IMR-90 (cell line): ENCODE measurements at regions not wholly inside any gene's neighbourhood (a gene's known extent, or its start where the extent isn't known, plus 50 kb on each side); places are given as distances from the start of the nearest gene placed in this dataset.

Experiments
- ATAC-seq: fragments of 200-7000 bp; cut with Tn5 transposase; 2 replicates; pipeline ENCODE4 v1.9.1; 2020; ENCODE audit warnings: low read depth, mild to moderate bottlenecking, moderate library complexity
- BruUV-seq: library from RNA; stranded (reverse); fragments of 400-500 nt; replicated peaks from 2 replicates; lab custom pipeline; 2021; lab: Mats Ljungman, UMichigan
- CTCF ChIA-PET: fragments of 300-600 bp; formaldehyde crosslinking; extraction: SDS; loops from one replicate; lab custom pipeline; 2021; ENCODE audit warnings: antibody characterized with exemption; lab: Yijun Ruan, JAX
- POLR2A ChIA-PET: fragments of 300-600 bp; sonication (Branson Sonifier 250); formaldehyde crosslinking; loops from one replicate; lab custom pipeline; 2022; ENCODE audit warnings: antibody characterized with exemption; ENCODE audit not compliant: unreplicated experiment; lab: Charles Lee
- DNase-seq: peaks from one replicate; pipeline ENCODE4 v3.0.0; 2013
- H2AFZ ChIP-seq: replicated peaks from 2 replicates; pipeline ENCODE3; 2013; ENCODE audit warnings: low read length, mild to moderate bottlenecking; ENCODE audit not compliant: poor library complexity
- H2AK5ac ChIP-seq: 2 replicates; pipeline ENCODE4 v1.6.1; 2013; ENCODE audit warnings: low read depth, low read length, inconsistent platforms
- H2AK9ac ChIP-seq: replicated peaks from 2 replicates; pipeline ENCODE3; 2013; ENCODE audit warnings: mild to moderate bottlenecking, low read depth, low read length, moderate library complexity; ENCODE audit not compliant: poor library complexity
- H2BK120ac ChIP-seq: 2 replicates; pipeline ENCODE4 v1.6.1; 2013; ENCODE audit warnings: low read depth, low read length, inconsistent platforms
- H2BK15ac ChIP-seq: 3 replicates; pipeline ENCODE4 v1.6.1; 2013; ENCODE audit warnings: low read depth, low read length, inconsistent platforms
- H2BK20ac ChIP-seq: 2 replicates; pipeline ENCODE4 v1.6.1; 2013; ENCODE audit warnings: low read depth, mild to moderate bottlenecking, inconsistent platforms, low read length, moderate library complexity
- H2BK5ac ChIP-seq: 2 replicates; pipeline ENCODE4 v1.6.1; 2013; ENCODE audit warnings: mild to moderate bottlenecking, low read depth, low read length, inconsistent platforms; ENCODE audit not compliant: poor library complexity, severe bottlenecking
- H3K14ac ChIP-seq: replicated peaks from 2 replicates; pipeline ENCODE4 v1.6.1; 2013; ENCODE audit warnings: low read depth, low read length, inconsistent platforms
- H3K18ac ChIP-seq: 2 replicates; pipeline ENCODE4 v1.6.1; 2013; ENCODE audit warnings: low read depth, low read length, control low read depth
- H3K23ac ChIP-seq: 2 replicates; pipeline ENCODE4 v1.6.1; 2013; ENCODE audit warnings: low read depth, low read length, inconsistent platforms
- H3K27ac ChIP-seq: 2 replicates; pipeline ENCODE4 v1.5.1; 2013; ENCODE audit warnings: mild to moderate bottlenecking, control low read depth, low read length; ENCODE audit not compliant: insufficient read depth
- H3K27me3 ChIP-seq: 2 replicates; pipeline ENCODE4 v1.6.1; 2013; ENCODE audit warnings: low read length; ENCODE audit not compliant: control insufficient read depth, insufficient read depth
- H3K36me3 ChIP-seq: 2 replicates; pipeline ENCODE4 v1.6.1; 2013; ENCODE audit warnings: low read length, mixed read lengths; ENCODE audit not compliant: control insufficient read depth, insufficient read depth
- H3K4ac ChIP-seq: 2 replicates; pipeline ENCODE4 v1.6.1; 2013; ENCODE audit warnings: low read depth, low read length, inconsistent platforms
- H3K4me1 ChIP-seq: 2 replicates; pipeline ENCODE4 v1.6.1; 2013; ENCODE audit warnings: low read length, mixed read lengths; ENCODE audit not compliant: control insufficient read depth, insufficient read depth
- H3K4me2 ChIP-seq: 2 replicates; pipeline ENCODE4 v1.6.1; 2013; ENCODE audit warnings: low read depth, mild to moderate bottlenecking, control low read depth, low read length, moderate library complexity
- H3K4me3 ChIP-seq: 2 replicates; pipeline ENCODE4 v1.5.1; 2013; ENCODE audit warnings: low read depth, mild to moderate bottlenecking, control low read depth, low read length, moderate library complexity; ENCODE audit not compliant: insufficient read depth
- H3K56ac ChIP-seq: 2 replicates; pipeline ENCODE4 v1.6.1; 2013; ENCODE audit warnings: low read length, inconsistent platforms; ENCODE audit not compliant: insufficient read depth; ENCODE audit errors: extremely low read depth
- H3K79me1 ChIP-seq, 2 experiments: 2 replicates each; pipeline ENCODE4 v1.6.1; 2013; ENCODE audit warnings: low read length in 2 of 2, inconsistent platforms in 1 of 2, low read depth in 1 of 2
- H3K9ac ChIP-seq: 2 replicates; pipeline ENCODE4 v1.6.1; 2013; ENCODE audit warnings: low read depth, low read length, control low read depth
- H3K9me1 ChIP-seq: 2 replicates; pipeline ENCODE4 v1.6.1; 2013; ENCODE audit warnings: low read length, inconsistent platforms; ENCODE audit not compliant: insufficient read depth
- H3K9me3 ChIP-seq: 2 replicates; pipeline ENCODE4 v1.6.1; 2013; ENCODE audit warnings: low read length; ENCODE audit not compliant: control insufficient read depth, insufficient read depth
- H4K20me1 ChIP-seq: 2 replicates; pipeline ENCODE4 v1.6.1; 2013; ENCODE audit warnings: low read length, inconsistent platforms; ENCODE audit not compliant: insufficient read depth
- H4K5ac ChIP-seq: 2 replicates; pipeline ENCODE4 v1.6.1; 2013; ENCODE audit warnings: mild to moderate bottlenecking, low read depth, low read length, control low read depth
- H4K8ac ChIP-seq, 2 experiments: 2 replicates each; pipeline ENCODE4 v1.6.1; 2013; ENCODE audit warnings: low read depth in 2 of 2, low read length in 2 of 2, control low read depth in 1 of 2, inconsistent platforms in 1 of 2
- H4K91ac ChIP-seq: 2 replicates; pipeline ENCODE4 v1.6.1; 2013; ENCODE audit warnings: low read depth, low read length, inconsistent platforms; ENCODE audit not compliant: insufficient read depth
- MAFK ChIP-seq: IDR thresholded peaks from 2 replicates; pipeline ENCODE4 v1.6.1; 2012; ENCODE audit warnings: low read depth, low read length, improper control_type of control experiment
- dilution Hi-C: fragments of 300-500 bp; cut with HindIII; formaldehyde crosslinking; loops from one replicate; pipeline ENCODE4 v1.14.3; 2018; ENCODE audit warnings: low sequenced_read_pairs; ENCODE audit not compliant: unreplicated experiment
- in situ Hi-C: fragments of 300-500 bp; cut with MboI; formaldehyde crosslinking; loops from 3 replicates; pipeline ENCODE4 v1.14.3; 2019; ENCODE audit warnings: low sequenced_read_pairs, inconsistent platforms, mixed read lengths
- intact Hi-C: fragments of 100-400 bp; cut with micrococcal nuclease; formaldehyde crosslinking; loops from 2 replicates; pipeline ENCODE4 v1.10.0; 2022

- H3K4me1 ChIP-seq: no peaks in the 10 kb centered on the region
- POLR2A ChIA-PET: no interaction called here
- H3K4ac ChIP-seq: no peak overlapping the region
- H3K56ac ChIP-seq: no peak overlapping the region
- H3K9ac ChIP-seq: no peak overlapping the region
- no peak overlapping the region for H2BK15ac ChIP-seq
- H4K8ac ChIP-seq: no peak overlapping the region
- no peaks in the 10 kb centered on the region for H3K9me1 ChIP-seq
- no peak overlapping the region for H3K18ac ChIP-seq
- no peak overlapping the region for H4K5ac ChIP-seq
- H3K4me2 ChIP-seq: no peak overlapping the region
- no TSS peak for BruUV-seq
- intact Hi-C loops (no loop called here), dilution Hi-C loops (no loop called here), in situ Hi-C loops (no loop called here)
- H2BK20ac ChIP-seq: no peak overlapping the region
- TF ChIP-seq MAFK: no peak
- no peak overlapping the region for H2BK5ac ChIP-seq
- ATAC-seq (no peak), DNase-seq (no peak)
- CTCF ChIA-PET: no interaction called here
- H2AK9ac ChIP-seq: no peak overlapping the region
- H2AFZ ChIP-seq: no peak overlapping the region
- H3K9me3 ChIP-seq: peaks cover 3% of the 10 kb centered on the region
- H3K23ac ChIP-seq: no peak overlapping the region
- no peak overlapping the region for H3K4me3 ChIP-seq
- H3K36me3 ChIP-seq: no peaks in the 10 kb centered on the region
- H4K91ac ChIP-seq: no peak overlapping the region
- H3K27ac ChIP-seq: no peak overlapping the region
- H2AK5ac ChIP-seq: no peak overlapping the region
- no peaks in the 10 kb centered on the region for H3K27me3 ChIP-seq
- no peaks in the 10 kb centered on the region for H3K79me1 ChIP-seq
- no peak overlapping the region for H2BK120ac ChIP-seq
- H4K20me1 ChIP-seq: no peaks in the 10 kb centered on the region
- H3K14ac ChIP-seq: no peak overlapping the region
Observed at GRCh38 chr5:23257656-23258055, 249.8 kb upstream of the PRDM9 start.
